ENCODE measurements at regions not wholly inside any gene's neighbourhood (a gene's known extent, or its start where the extent isn't known, plus 50 kb on each side); places are given as distances from the start of the nearest gene placed in this dataset.
"Not testable (repeated sequence)": the region's sequence is repeated elsewhere in the genome, so short reads cannot be mapped to it uniquely, and the experiment has no call there.

DNA sequence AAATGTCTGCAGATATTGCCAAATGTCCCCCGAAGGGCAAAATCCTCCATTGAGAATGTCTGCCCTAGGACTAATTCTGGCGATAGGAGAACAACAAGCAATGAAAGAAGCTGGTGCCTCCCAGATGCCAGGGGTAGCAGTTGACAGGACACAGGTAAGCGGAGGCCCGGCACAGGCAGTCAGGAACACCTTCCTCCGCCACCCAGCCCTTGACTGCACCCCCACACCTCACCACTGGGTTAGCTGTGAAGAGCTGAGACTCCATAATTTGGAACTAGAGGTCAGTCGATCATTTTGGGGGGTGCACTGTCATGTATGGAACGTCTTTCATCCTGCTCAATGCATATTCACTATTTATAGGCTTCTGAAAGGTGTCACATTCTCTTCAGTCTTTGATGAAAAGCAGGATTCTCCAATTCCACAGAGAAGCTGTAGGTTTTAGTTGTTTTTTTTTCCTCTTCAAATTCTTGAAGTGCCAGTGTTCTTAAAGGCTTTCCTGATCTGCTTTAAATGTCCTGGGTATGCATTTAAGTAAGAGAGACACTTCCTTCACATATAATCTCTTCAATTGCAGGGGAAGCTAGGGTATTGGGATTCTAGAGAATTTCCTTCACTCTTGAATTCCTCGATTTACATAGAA, 111.6 kb upstream of the ZFP42 start:
- no peak for DNase-seq

DNA sequence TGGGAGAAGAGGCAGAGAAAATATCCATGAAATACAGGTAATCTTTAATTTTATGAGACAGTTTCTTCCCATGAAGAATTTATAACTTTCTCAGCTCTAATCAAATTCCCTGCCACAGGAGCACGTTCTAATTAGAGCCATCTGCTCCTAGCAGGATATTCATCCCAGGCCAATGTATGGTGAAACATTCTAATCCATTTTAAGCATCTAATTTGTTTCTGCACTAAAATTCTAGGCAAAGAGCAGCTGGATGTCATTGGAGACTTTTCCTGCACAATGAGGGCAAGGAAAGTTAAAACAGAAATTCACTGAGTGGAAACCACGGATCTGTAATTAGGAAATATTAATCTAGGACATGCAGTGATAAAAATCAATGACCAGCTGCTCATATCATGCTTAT, 107.7 kb upstream of the ZFP42 start:
- DNase-seq = no peak

DNA sequence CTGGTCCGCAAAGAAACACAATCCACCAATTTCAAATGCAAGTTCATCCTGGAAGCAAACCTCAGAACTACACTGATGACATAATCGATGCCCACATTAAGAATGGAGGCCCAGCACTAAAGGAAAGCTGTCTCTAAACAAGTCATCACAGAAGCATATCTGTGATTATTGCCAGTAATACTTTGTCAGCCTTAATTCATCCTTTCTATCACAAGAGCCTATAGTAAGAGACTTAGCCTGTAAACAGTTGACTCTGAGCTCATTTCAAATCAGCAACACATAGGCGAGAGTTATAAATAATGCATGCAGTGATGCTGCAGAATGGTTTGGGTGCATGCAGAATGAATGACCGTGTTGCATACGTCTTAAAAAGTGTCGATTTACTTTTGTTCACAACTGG, 105.9 kb upstream of the ZFP42 start:
- no peak for DNase-seq

DNA sequence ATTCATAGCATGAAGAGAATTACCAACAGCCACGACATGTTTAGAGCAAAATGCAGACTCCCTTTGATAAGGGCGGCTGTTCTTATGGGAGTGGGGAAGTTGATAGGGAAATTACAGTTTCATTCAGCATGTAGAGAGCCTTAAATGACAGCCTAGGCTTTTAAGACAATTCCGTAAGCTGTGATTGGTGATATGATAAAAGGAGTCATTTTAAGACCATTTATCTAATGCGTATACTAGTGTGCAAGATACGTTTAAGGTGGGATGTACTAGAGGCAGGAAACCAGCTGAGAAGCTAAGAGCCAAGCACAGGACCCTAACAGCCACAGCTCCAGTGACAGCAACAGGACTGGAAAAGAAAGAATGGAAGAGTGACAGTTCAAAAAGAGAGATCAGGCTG, 102.2 kb upstream of the ZFP42 start:
- no peak for DNase-seq

DNA sequence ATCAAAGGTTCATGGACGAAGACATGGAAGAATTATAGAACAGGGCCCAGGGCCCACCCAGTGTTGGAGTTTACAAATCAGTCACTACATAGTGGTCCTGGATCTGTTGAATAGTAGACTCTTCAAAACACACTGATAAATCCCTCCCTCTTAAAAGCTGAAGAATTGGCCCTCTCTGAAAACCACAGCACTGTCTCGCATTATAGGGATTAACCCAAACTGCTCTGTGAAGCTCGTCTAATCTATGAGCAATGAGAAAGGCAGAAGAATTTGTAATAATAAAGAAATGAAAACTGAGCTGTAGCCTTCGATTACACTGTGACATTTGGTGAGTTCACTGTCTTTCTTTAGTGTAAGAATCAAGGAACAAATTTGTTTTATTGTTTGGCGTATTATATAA, 92.5 kb upstream of the ZFP42 start:
- no peak for DNase-seq

DNA sequence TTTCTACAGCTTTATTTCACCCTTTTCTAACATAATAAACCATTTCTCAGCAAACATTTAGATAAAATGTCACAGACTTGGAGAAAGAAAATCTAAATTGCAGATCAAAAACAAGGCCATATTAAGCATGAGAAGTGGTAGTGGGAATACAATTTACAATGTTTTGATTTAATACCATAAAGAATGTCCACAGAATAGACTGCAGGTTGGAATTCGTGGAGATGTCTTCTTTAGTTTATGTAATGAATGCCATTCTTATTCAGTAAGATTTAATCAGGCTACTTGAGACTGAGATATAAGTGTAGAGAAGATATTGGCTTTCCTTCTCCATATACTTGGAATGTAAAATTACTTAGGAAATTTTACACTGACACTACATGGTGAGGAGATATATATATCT, 91.9 kb upstream of the ZFP42 start:
- DNase-seq = no peak

DNA sequence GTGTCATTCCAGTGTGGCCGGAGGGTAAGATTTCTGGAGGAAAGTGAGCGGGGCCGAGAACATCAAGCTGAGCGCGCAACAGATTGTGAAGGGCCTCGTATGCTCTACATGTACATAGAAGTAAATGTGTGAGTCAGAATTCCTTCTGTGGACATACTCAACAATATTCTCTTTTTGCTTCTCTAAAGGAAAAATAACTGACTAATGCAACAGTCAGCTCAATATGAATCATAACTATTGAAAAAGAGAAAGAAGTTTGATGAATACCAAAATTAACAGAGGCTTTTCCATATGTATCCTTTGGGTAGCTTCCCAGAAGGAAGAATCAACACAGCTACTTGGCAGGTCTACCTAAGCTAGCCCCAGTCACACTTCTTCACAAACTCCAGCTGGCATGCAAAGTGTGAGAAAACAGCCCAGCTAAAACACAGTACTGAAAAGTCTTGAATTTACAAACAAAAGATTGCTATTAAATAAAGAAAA, 87.5 kb upstream of the ZFP42 start:
- DNase-seq = no peak

DNA sequence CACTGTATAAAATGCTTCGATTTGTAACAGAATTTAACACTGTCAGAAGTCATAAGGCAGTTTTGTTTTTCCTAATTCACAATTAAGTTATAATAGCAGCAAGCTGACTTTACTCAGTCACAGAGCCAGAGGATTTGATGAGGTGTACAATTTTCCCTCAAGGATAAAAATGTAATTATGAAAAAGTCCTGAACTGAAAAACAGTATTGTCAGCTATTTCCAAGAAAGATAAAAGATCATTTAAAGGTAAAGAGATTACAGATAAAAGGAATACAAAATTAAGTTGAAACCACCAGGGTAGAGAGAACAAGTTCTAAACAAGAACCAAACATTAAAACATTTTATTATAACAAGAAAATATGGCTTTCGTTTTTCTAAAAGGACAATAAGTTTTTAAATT, 86.8 kb upstream of the ZFP42 start:
- no peak for DNase-seq

DNA sequence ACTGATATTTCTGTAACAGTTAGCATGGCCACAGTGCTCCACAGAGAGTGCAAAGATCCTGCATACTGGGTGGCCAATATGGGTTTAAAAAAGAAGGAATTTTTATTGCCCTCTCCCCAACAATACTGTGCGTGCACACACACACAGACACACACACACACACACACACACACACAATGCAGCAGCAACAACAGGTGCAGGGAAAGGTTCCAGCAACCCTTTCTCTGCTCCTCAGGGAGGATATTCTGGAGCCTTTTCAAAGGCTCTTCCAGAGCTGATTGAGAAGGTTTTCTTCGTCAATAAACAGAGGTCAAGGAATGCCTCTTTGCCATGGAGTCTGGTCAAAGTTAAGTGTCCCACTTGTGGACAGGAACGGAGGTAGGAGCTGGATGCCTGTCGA, 84.8 kb upstream of the ZFP42 start:
- DNase-seq = no peak

DNA sequence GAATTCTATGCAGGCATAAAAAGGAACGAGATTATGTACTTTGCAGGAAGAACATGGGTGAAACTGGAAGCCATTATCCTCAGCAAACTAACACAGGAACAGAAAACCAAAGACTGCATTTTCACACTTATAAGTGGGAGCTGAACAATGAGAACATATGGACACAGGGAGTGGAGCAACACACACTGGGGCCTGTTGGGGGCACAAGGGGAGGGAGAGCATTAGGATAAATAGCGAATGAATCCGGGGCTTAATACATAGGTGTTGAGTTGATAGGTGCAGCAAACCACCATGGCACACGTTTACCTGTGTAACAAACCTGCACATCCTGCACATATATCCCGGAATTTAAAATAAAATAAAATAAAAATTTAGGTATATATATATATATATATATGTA, 80.2 kb upstream of the ZFP42 start:
- DNase-seq = not testable (repeated sequence)

DNA sequence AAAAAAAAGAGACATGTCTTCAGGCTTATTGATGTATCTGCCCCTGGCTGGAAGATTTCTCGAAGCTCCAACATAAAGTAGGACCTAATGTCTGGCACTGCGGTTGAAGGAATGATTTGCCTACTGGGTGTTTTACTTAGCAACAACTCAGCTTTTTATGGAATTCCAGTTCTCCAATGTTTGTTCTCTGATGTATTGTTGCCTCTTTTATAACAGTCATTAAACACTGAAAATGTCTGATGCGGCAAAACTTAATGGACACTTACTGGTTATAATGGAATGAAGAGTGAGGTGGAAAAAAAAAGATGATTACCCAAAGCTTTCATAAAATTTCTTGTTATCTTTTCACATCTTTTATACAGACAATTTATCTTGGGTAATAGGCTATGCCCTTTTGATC, 75.6 kb upstream of the ZFP42 start:
- no peak for DNase-seq

DNA sequence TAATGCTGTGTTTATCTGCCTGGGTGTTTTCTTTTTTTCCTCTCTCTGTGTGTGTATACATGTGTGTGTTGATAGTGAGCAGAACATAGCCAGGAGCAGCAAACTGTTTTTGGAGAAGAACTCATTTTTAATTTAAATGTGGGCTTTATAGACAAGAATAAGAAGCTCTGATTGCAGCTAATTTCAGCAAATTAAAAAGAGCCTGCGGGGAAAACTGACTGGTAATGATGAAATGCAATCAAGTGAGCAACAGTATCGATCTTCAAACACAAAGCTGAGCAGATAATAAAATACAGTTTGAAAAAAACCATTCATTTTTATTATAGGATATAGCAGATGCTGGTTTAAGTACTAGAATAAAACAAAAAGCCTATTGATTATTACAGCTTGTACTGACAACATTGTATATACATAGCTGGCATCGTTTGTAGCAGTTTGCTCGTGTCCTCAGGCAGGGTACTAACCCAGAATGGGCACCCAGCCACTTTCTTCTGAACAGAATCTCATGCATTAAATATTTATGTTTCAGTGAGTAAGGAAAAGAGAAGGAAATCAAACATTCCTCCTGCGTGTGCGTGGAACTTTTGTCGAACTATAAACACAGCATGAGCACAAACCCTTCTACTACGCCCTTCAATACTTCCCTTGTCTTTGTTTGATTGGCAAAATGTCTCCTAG, 73.5 kb upstream of the ZFP42 start:
- no peak for DNase-seq

DNA sequence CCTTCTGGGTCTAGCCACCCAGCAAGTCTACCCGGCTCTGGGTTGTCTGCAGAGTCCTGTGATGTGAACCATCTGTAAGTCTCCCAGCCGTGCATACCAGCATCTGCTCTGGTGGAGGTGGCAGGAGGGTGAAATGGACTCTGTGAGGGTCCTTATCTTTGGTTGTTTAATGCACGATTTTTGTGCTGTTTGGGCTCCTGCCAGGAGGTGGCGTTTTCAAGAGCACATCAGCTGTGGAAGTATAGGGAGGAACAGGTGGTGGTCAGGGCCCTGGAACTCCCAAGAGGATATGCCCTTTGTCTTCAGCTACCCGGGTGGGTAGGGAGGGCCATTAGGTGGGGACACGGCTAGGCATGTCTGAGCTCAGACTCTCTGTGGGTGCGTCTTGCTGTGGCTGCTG, 66.5 kb upstream of the ZFP42 start:
- no peak for DNase-seq

DNA sequence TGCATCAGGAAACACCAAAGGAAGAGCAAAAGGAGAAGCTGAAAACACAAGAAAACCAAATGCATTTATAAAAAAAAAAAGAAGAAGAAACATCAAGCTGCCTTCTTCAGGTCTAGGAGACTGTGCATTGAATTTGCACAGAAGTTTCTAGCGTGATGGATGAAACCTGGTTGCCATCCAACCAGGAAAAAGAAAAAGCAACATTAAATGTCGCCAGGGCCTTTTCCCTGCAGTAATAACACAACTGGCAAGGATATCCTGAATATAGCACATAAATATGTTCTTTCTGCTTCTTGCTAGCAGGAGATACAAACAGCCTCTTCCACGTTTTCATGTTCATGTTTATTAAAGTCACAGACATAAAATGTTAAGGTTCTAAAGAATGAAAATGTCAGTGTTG, 60.8 kb upstream of the ZFP42 start:
- DNase-seq = no peak

DNA sequence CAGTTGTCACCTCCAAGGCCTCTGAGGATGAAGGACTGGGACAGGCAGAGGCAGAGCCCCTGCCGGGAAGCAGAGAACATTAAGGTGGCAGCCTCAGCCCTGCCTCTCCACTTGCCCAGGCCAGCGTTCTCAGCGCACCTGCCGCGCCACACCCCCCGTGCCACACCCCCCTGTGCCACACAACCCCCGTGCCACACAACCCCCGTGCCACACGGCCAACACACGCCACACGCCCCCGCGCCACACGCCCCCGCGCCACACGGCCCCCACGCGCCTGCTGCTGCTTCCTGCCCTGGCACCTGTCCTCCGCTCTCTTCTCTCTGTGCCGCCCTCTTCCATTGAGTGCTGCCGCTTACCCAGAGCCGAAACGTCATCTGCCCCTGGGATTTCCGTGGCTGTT, 58.0 kb upstream of the ZFP42 start:
- DNase-seq = no peak

DNA sequence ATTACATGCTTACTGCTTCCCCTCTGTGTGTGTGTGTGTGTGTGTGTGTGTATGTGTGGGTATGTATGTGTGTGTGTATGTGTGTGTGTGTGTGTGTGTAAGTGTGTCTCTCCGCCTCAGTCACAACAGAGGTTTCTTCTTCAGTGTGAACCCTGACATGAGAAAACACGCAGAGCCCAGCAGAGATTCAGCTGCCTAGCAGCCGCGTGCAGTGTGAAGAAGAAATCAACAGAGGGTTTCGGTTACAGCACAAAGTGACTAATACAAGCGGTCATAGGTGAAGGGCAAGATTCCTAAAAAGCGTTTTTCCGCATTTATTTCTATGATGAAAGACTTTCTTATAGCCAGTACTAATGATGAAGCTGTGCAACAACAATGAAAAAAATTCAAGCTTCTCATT, 55.3 kb upstream of the ZFP42 start:
- DNase-seq = no peak

DNA sequence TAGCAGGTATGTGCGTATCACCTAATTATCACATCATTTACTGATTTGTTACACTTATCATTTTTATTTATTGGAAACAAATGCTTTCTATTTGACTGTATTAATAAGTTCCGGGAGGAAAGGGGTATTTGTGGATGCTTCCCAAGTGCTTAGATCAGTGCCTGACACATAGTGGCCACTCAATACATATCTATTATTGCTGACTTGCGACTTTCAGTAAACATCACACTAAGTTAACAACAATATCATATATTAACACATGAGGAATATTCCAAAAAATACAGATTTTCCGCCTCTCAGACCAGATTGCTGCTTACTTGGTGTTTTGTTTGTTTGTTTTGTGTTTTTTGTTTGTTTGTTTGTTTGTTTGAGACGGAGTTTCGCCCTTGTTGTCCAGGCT, 52.6 kb upstream of the ZFP42 start:
- DNase-seq = no peak

DNA sequence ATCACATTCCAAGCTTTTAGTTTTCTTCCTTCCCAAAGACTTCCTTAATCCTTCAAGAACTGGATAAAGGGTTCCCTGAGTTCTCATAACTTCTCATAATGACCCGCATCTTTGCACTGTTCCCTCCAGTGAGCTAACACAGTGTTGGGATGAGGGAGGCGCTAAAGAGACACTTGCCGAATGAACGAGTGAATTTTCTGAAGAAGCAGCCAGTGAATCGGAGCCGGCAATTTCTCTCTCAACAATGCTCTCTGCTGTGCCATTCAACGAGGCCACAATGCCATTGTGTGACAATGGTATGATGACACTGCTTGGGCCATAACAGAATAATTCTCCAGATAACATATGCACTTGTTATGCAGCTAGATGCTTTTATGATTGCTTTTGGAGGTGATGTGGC, 51.4 kb upstream of the ZFP42 start:
- DNase-seq = no peak

Measured in cerebellar nuclear complex (tissue), 1 donor.